Bronchial epithelial cell (primary cell): ENCODE measurements at regions not wholly inside any gene's neighbourhood (a gene's known extent, or its start where the extent isn't known, plus 50 kb on each side); places are given as distances from the start of the nearest gene placed in this dataset.

Experiments
- DNase-seq: peaks from one replicate; pipeline ENCODE4 v3.0.0-alpha.2; 2010; ENCODE audit warnings: low read depth
- FAIRE-seq: peaks from 2 replicates; lab custom pipeline; 2011; peaks lifted over from hg19 to GRCh38; lab: Jason Lieb, UNC
- H3K27me3 ChIP-seq: 2 replicates; pipeline ENCODE4 v1.5.1; 2011; ENCODE audit warnings: low read length; ENCODE audit not compliant: control insufficient read depth, insufficient read depth
- H3K36me3 ChIP-seq: 2 replicates; pipeline ENCODE4 v1.5.1; 2011; ENCODE audit warnings: low read length; ENCODE audit not compliant: control insufficient read depth, insufficient read depth
- H3K4me3 ChIP-seq: 2 replicates; pipeline ENCODE4 v1.5.1; 2011; ENCODE audit warnings: mild to moderate bottlenecking, low read depth, low read length, control low read depth
- CTCF ChIP-seq: IDR thresholded peaks from 2 replicates; pipeline ENCODE4 v1.5.1; 2011; ENCODE audit warnings: mild to moderate bottlenecking, moderate library complexity, low read length, control low read depth, inconsistent platforms; ENCODE audit not compliant: insufficient read depth, severe bottlenecking

- no peaks in the 10 kb centered on the region for H3K36me3 ChIP-seq
- H3K27me3 ChIP-seq: no peaks in the 10 kb centered on the region
- DNase-seq (no peak), FAIRE-seq (no peak)
- no peak overlapping the region for H3K4me3 ChIP-seq
- no peak for TF ChIP-seq CTCF
Measured at GRCh38 chr6:20332441-20333006, 69.2 kb upstream of the E2F3 start.

- H3K4me3 ChIP-seq: no peak overlapping the region
- no peak for FAIRE-seq
- TF ChIP-seq CTCF: no peak
- no peaks in the 10 kb centered on the region for H3K27me3 ChIP-seq
- no peak for DNase-seq
- H3K36me3 ChIP-seq: no peaks in the 10 kb centered on the region
Measured at GRCh38 chr6:20333721-20334269, 67.9 kb upstream of the E2F3 start.

- no peaks in the 10 kb centered on the region for H3K27me3 ChIP-seq
- DNase-seq (no peak), FAIRE-seq (no peak)
- H3K4me3 ChIP-seq: no peak overlapping the region
- H3K36me3 ChIP-seq: no peaks in the 10 kb centered on the region
- TF ChIP-seq CTCF: no peak
Measured at GRCh38 chr6:20334334-20334733, 67.3 kb upstream of the E2F3 start.

GRCh38 chr6:20334962-20335361 is 66.7 kb upstream of the E2F3 start:
- H3K27me3 ChIP-seq: no peaks in the 10 kb centered on the region
- FAIRE-seq (no peak), DNase-seq (no peak)
- no peak for TF ChIP-seq CTCF
- H3K36me3 ChIP-seq: no peaks in the 10 kb centered on the region
- no peak overlapping the region for H3K4me3 ChIP-seq

- no peak for DNase-seq
- Histone ChIP-seq H3K36me3 (no peaks in the 10 kb centered on the region), H3K27me3 (no peaks in the 10 kb centered on the region), H3K4me3 (no peak overlapping the region)
- no peak for TF ChIP-seq CTCF
- no peak for FAIRE-seq
Measured at GRCh38 chr6:20335872-20336271, 65.8 kb upstream of the E2F3 start.

GRCh38 chr6:20338156-20338555 is 63.5 kb upstream of the E2F3 start:
- no peak overlapping the region for H3K4me3 ChIP-seq
- no peak for TF ChIP-seq CTCF
- FAIRE-seq (no peak), DNase-seq (peak; percentile 64)
- no peaks in the 10 kb centered on the region for H3K27me3 ChIP-seq
- H3K36me3 ChIP-seq: no peaks in the 10 kb centered on the region
